TTC549 (cell line): ENCODE measurements at regions not wholly inside any gene's neighbourhood (a gene's known extent, or its start where the extent isn't known, plus 50 kb on each side); places are given as distances from the start of the nearest gene placed in this dataset.

ENCODE experiments used
- FAIRE-seq: peaks from 2 replicates; lab custom pipeline; 2012; peaks lifted over from hg19 to GRCh38; lab: Jason Lieb, UNC

DNA sequence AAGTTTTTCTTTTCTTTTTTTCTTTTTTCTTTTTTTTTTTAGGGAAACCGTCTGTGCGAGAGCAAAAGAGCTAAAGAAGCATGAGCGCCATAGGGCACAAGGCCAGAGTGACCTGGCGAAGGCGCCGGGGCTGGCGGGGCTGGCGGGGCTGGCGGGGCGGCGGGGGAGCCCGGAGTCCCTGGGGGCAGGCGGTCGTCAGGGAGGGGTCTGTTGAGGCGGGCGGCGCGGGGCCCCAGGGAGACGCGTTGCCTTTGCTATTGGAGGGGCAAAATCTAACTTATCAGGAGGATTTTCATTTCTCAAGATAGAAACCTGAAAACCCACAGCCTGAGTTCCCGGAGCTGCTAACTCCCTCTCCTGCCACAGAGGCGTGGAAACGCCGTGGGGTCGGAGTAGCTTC lies 135.6 kb upstream of the SMAD1 start:
- no peak for FAIRE-seq

DNA sequence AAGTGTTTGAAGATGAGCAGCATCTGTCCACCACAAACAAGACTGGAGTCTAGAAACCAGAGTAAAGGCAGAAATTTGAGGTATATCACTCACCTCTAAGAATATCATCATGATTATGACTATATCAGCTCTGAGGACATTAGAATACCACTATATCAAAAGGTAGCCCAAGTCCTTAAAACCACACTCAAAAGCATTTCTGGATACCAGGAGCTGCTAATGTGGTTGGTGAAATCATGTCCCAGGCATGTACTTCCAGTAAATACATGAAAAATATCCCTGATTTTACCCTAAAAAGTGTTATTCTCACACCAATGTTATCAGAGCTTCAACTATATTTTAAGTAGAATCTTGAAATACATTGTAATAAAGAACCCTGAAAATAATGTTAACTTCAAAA lies 136.3 kb upstream of the SMAD1 start:
- FAIRE-seq = no peak

DNA sequence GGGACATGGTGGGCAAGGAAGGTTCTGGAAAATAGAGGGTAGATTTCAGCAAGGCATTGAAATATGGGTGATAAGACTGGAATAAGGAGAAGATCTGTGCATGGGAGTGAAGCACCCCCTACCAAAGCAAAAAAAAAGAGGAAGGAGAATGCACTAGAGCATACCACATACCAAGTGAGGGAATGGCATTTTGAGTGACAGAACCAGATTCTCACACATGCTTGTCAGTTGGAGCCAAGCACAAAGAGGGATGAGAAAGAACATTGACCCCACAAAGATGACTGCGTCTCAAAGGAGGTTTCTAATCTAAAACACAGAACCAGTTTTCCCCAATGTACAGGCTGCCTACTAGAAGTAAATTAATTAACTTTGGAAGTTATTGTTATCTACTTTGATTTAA lies 140.3 kb upstream of the SMAD1 start:
- no peak for FAIRE-seq

DNA sequence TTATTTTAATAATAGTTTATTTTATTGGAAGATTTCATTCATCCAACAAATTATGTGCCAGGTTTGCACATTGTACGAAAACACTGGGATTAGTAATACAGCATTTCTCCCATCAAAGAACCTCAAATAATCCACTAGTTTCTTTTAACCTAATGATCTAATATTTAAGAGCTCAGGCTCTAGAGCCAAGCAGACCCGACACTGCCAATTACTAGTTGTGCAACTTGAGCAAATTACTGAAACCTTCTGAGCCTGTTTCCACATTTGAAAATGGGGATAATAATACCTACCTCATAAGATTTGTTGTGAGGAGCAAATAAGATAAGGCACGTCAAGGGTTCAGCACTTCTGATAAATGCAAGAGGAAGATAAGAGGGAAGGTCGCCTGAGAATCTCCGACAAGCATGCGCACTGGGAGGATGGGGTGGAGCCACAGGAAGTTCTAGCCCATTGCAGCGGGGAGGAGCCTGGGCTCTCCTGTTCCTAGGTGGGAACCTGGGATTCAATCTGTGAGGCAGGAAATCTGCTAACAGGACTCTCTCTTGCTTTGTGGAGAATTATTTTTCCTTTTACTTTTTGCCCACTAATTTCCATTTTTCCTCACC lies 141.5 kb upstream of the SMAD1 start:
- FAIRE-seq = no peak

DNA sequence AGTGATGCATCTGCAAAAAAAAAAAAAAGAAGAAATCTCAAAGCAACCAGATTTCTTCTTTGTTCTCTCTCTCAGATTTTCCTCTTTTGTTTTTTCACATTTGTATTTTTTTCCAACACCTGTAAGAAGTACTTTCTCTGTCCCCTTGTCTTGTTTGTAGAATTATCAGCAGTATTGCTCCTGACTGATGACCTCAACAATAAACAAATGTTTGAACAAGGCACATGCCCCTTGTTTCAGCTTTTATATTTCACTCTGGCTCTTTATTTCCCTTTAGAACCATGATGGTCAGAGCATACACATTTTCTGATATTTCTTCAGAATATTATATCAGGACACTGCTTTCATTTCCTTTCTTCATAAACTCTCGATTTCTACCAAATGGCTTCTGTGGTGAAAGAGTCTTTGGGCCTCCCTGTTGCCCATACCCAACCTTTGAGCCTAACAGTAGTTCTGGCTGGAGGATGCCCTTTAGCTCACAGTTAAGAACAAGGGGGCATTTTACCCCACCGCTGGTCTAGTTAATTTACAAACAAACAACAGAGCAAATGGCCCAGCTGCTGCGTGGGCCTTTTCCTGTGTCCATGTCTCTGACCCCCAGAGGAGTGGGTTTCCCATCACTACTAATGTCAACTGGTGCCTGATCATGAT lies 142.5 kb upstream of the SMAD1 start:
- no peak for FAIRE-seq

DNA sequence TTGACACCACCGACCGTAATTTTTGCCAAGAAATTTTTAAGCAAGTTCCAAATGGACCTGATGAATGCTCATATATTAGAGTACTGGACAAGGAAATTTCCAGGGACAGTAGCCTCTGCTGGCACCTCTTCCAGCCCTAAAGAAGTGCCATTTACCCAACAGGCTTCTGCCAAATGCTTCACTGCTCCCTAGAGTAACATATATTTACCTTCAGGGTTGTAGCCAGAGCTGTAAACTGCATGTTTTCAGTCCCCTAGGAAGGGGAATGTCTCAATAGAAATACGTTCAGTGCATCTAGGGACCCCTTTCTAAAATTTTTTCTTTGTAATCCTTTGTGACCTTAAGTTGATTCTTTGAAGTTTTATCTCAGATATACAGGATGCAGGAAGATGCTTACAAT lies 143.1 kb upstream of the SMAD1 start:
- no peak for FAIRE-seq

DNA sequence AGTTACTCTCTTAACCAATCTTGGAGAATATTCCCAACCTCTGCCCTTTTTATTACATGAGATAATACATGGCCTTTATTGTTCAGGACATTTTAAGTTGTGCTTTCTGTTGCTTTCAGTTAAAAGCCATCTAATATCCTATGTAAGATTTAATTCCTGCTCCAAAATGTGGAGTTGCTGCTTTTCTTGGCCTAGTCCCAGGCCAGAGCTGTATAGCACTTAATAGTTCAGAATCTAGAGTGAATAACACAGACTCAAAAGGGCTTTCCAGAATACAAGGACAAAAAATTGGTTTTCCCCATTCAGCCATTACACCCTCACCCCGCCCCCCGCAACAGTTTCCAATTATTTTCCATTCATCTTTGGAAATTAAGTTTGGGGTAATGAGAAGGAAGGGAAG lies 144.3 kb upstream of the SMAD1 start:
- FAIRE-seq = no peak

DNA sequence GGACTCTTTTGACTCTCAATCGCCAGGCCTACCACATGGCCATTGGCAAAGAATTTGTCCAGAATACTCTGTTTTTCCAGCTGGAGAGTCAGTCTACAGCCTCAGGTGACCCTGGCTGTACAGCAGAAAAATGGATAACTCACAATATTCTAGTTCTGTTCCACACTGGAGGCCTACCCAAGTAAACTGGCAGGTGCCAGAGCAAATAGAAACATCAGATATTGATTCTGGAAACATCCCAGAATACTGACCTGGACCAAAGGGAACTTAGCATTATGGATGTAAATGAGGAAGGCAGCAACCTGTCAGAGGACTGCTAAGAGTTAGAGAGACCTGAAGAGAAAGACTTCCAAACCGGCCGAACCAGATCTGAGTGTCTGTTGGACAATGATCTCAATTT lies 147.9 kb upstream of the SMAD1 start:
- FAIRE-seq = no peak

DNA sequence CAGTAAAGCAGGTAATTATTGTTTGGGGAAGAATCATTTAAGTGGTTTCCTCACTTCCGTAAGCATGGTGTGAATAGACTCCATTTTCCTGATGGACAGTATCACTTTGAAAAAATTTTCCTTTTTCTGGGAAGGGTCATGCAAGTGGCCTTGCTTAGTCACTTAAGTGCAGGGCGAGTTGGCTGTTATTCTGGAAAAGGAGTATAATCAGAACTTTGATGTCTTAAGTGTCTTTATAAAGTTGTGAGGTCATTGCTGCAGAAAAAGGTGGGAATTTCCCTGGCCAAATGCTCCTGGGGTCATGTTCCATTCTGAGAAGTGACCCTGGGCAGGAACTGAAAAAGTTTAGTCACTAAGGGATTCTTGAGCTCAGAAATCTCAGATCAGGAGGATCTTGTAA lies 146.1 kb upstream of the OTUD4 start:
- FAIRE-seq = no peak

DNA sequence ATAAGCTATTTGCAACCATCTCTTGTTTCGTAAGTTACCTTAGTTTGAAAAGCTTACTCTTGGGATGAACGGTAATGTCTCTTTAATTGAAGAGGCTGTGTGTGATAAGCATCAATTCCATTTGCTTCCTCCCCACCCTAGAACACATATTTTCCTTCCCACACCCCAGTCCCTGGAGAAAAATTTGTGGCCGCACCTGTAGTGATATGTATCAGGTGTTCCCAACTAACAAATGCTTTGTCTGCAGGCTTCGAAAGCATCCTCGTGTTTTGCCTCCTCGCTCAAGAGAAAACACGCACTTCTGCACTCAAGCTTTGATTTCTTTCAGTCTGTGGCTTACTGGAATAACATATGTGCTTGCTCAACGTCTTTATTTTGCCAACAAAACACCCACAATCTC lies 143.8 kb upstream of the OTUD4 start:
- no peak for FAIRE-seq

DNA sequence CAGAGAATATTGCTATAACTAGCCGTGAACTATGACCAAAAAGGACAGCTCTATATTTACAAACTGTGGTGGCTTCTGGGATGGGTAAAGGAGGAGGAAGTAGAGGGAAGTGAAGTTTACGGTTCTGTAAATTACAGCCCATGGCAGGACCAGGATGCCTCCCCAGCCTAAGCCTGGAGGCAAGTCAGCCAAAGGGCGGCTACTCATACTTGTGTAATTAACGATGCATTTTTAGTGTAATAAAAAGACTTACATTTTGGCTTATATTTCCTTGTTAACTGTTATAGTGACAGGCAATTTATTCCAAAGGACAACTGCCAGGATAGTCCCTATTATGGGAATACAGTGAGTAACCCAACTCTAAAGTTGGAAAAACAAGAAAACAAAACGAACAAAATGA lies 139.9 kb upstream of the OTUD4 start:
- FAIRE-seq = no peak

DNA sequence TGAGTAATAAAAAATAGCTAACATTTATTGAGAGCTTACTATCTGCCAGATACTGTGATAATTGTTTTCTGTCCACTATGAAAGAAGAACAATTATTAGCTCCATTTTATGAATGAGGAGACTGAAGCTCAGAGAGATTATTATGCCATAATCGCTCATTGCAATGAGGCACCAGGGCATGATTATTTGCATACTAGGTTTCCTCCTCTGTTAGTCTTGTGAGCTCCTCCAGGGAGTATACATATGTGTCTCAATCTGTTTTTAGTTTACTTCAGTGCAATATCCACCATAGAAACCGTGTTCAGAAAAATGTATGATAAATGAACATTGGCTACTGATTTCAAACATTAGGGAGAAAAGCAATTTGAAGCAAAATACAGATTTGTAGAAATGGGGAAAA lies 139.4 kb upstream of the OTUD4 start:
- no peak for FAIRE-seq

DNA sequence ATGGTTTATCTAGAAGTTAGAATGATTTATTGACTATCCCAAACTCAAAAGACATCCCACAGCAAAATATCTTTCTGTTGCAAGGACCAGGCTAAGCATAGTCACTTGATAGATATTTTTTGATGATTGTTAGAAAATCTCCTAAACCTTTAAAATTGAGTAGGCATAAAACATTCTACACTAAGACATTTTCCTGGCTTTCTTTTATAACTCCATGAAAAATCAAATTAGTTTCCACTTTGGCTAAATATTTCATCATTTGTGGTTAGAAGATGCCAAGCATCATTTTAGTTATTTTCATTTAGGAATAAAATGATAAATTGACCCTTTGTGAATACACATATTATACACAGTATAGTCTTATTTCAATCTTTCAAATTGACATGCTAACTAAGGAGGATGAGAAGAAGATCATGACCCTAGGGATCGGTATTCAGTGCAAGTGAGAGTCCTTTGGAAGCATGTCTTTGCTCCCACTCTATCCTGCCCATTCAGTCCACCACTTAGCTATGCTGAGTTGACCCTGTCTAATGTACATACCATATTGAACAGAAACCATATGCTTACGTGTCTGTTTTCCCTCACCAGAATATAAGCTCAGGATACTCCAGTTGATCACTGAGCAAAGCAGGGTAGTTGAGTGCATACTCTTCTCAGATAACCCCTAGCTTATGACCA lies 136.6 kb upstream of the OTUD4 start:
- FAIRE-seq = no peak

DNA sequence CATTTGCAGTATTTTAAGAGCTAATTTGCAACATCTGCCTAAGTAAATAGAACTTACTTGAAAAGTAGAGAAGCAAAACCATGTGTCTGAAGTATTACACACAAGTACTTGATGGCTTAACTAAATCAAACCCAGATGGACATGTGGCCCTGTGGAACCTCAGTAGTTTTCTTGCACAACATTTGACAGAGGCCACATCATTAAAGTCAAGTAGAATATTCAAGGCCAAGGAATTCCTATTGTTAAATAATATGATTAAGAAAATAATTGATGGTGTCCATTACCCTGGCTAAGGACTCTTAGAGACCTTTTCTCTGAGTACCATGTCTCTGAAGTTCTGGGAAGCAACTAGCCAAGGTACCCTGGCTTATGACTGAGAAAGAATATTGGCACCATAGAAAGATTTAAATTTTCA lies 135.4 kb upstream of the OTUD4 start:
- no peak for FAIRE-seq

DNA sequence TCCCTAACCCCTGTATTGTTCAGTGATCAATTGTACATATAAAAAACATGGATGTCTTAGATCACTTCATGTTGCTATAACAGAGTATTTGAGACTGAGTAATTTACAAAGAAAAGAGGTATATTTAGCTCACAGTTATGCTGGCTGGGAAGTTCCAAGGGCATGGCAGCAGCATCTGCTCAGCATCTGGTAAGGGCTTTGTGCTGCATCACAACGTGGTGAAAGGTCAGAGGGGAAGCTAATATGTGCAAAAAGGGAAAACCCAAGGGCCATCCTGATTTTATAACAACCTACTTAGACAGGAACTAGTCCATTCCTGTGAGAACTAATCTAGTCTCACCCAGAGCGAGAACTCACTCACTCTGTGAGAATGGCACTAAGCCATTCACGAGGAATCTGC lies 128.2 kb upstream of the OTUD4 start:
- FAIRE-seq = no peak

DNA sequence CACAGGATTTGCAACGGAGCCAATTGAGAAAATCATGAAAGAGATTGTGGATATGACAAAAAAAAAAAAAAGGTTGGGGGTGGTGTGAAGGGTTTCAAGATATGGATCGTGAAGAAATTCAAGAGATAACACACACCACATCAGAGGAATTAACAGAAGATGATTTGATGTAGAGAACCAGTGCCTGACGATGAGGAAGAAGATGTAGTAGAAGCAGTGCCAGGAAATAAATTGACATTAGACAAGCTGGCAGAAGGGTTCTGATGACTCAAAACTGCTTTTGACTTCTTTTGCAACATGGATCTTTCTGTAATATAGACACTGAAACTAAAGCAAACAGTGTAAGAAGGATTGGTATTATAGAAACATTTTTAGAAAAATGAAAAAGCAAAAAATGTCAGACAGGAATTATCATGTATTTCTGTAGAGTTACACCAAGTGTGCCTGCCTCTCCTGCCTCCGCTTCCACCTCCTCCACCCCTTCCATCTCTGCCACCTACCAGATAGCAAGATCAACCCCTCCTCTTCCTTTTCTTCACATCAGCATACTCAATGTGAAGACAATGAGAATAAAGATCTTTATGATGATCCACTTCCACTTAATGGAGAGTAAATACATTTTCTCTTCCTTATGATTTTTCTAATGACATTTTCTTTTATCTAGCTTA lies 127.5 kb upstream of the OTUD4 start:
- no peak for FAIRE-seq

DNA sequence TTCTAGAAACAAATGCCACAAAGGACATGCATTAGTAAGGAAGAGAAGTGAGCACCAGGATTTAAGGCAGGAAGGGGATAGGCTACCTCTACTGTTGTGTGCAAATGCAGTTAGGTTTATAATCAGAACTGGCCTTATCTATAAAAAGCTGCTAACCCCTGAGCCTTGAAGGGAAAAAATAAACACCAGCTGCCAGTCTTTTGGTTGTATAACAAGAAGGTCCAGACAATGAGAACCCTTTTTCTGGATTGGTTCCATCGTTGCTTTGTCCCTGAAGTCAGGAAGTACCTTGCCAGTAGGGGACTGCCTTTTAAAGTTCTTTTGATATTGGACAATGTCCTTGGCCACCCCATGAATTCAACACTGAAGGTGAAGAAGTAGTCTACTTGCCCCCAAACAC lies 126.7 kb upstream of the OTUD4 start:
- FAIRE-seq = no peak

DNA sequence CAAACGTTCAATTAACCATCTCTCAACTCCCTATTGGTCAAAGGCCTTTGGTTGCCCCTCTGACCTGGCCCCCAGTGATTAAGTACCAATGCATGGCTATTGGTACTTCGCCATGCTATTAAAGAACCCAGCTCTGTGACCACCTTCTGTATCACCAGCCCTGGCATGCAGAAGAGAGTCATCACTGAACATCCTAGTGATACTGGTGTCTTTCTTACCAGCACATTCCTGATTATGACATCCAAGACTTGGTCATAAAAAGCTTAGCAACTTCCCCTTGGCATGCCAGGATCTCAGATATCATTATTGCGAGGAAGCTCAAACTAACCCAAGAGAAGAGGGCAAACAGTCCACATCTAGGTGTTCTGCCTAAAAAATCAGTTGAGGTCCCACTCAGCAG lies 122.3 kb upstream of the OTUD4 start:
- FAIRE-seq = no peak

DNA sequence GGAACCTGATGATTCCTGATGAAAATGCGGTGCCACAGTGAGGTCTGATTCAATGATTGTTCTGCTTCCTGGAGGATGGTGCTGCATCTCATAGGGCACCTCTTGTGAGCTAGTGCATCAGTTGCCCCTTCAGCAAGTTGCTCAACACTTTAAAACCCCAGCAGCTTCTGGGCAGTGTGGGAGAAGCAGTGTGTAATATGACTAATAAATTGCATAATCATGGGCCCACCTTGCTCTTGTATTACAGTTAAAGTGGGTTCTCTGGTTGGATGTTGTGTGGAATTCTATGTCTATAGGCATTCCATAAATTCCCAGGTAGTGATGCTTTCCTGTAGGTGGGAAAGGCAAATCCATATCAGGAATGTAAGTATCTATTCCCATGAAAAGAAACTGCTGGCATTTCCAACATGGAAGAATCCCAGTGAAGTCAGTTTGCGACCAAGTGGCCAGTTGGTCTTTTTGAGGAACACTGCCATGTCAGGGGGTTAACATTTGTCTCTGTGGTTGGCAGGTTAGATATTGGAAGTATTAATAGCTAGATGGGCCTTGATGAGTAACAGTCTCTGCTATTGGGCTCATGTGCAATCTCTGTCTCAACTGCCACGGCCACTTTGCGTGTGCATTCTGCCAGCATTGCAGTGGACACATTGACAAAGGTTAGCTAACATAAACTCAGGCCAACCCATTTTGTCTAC lies 121.1 kb upstream of the OTUD4 start:
- FAIRE-seq = no peak

DNA sequence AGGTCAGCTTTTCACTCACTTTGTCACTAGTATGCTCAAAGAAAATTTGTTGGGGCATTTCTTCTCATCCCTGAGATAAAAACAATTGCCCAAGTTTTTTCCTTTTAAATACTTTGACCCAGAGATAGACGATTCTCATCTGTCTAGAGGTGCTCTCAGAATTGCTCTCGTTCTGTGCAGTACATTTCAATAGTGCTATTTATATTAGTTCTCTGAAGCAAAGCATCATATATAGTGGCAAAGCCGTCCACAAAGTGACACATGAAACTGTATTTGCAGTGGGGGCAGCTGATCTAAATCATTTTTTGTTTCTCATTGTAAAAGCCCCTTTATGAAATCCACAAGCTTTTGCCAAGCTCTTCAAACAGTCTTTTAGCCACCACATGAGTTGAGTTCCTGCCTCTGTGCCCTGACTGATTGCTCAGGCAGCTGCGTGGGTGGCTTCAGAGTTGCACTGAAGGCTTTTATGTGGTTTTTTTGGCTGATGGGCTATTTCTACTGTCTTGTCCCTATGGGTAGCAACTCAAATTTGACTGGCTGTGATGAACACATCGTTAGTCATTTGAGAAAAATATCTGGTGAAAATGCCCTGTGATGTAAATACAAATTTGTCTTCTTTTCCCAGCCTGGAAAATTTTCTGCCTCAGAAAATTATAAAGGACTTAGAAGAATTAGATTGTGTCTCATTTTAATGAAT lies 119.1 kb upstream of the OTUD4 start:
- no peak for FAIRE-seq

DNA sequence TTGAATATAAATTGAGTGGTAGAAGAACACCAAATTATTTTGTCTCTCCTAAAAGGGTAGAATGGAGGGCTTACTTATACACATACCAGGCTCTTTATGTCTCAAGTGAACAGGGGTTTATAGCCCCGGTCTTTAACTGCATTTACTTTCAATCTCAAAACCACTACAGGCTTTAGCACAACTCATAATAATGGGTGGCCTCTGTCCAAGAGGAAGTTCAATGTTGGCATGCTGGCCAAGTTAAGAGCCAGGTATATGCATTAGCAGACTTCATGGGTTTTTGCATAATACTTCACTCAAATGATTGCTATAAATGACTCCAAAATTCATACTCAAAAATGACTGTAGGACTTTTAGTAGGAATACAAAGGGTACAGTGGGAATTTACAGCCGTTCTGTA lies 118.5 kb upstream of the OTUD4 start:
- FAIRE-seq = no peak

DNA sequence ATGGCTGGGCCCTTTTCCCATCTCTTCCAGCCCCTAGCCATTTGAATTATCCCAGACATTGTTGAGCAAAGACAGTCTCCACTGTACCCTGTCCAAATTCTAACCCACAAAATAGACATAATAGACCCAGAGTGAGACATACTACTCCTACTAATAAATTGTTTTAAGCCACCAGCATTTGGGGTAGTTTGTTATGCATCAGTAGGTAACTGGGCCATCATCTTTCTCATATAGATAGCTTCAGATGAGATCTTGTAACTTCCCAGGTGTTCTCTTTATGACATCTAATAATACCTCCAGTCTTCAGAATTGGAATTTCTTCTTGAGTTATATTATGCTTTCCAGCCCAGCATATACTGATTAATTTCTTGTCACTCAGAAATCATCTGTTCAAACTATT lies 117.2 kb upstream of the OTUD4 start:
- no peak for FAIRE-seq
